ENCODE measurements at regions not wholly inside any gene's neighbourhood (a gene's known extent, or its start where the extent isn't known, plus 50 kb on each side); places are given as distances from the start of the nearest gene placed in this dataset.
A peak's percentile ranks its signal among the peaks of the same experiment; 100 is the strongest.

GRCh38 chr5:13250464-13251291 lies 693.8 kb downstream of the DNAH5 start:
- no peak overlapping the region for H3K27ac ChIP-seq (ENCODE audit: insufficient read length, low read depth, low read length)
- H2BK5ac ChIP-seq (ENCODE audit: insufficient read length, low read length), result no peak overlapping the region
- H2BK20ac ChIP-seq (ENCODE audit: low read depth, low read length, poor library complexity, severe bottlenecking), result no peak overlapping the region
- Mint-ChIP-seq H3K27ac (no peak overlapping the region), H3K4me1 (peaks cover 15 to 23% of the 10 kb centered on the region in 2 experiments), H3K4me3 (no peak overlapping the region), H3K36me3 (ENCODE audit: insufficient read depth in 1 of 3, low read depth in 3 of 3) (no peaks in the 10 kb centered on the region), H3K27me3 (ENCODE audit: low read depth) (no peaks in the 10 kb centered on the region), H3K9me3 (no peaks in the 10 kb centered on the region; a peak in 1 of 5 replicates)
- no CpG with 5 or more reads among the region's 4 CpGs for WGBS (ENCODE audit: extremely low coverage, insufficient read length, low lambda C conversion rate)
- no peak overlapping the region for H2BK12ac ChIP-seq (ENCODE audit: insufficient read length, low read depth, low read length)
- H4K8ac ChIP-seq (replicated peaks; ENCODE audit: insufficient read length, low read depth, low read length), result no peak overlapping the region
- H4K20me1 ChIP-seq (ENCODE audit: control insufficient read depth, insufficient read depth, insufficient read length), result no peaks in the 10 kb centered on the region
- no peak overlapping the region for H2BK15ac ChIP-seq (ENCODE audit: low read depth, low read length)
- no peak overlapping the region for H2BK120ac ChIP-seq (ENCODE audit: low read depth, low read length, poor library complexity, severe bottlenecking)
- H3K23ac ChIP-seq (ENCODE audit: insufficient read length, low read depth, low read length), result no peak overlapping the region
- H2AK5ac ChIP-seq (ENCODE audit: insufficient read length, low read length), result no peak overlapping the region
- H4K5ac ChIP-seq (ENCODE audit: insufficient read length, low read depth, low read length), result no peak overlapping the region
- no peaks in the 10 kb centered on the region for H3K79me2 ChIP-seq (ENCODE audit: insufficient read depth, low read length)
- no peak overlapping the region for H3K56ac ChIP-seq (ENCODE audit: insufficient read length, low read depth, low read length)
- H3K9ac ChIP-seq (ENCODE audit: extremely low read depth, insufficient read length, low read length), result no peak overlapping the region
- H3K4ac ChIP-seq (ENCODE audit: low read depth, low read length), result no peak overlapping the region
- no peaks in the 10 kb centered on the region for H3K79me1 ChIP-seq (ENCODE audit: insufficient read depth, low read depth, low read length, poor library complexity, severe bottlenecking)
- H3K23me2 ChIP-seq (ENCODE audit: insufficient read length, low read depth, low read length, poor library complexity, severe bottlenecking), result no peaks in the 10 kb centered on the region
- H3K9me3 ChIP-seq (ENCODE audit: control insufficient read depth, low read depth, low read length), result no peaks in the 10 kb centered on the region
- H3K4me1 ChIP-seq (ENCODE audit: insufficient read depth, low read length), result peaks cover 3% of the 10 kb centered on the region; the same call in 1 of the 2 replicates
- H3T11ph ChIP-seq (ENCODE audit: low read length), result no peak overlapping the region
- H3K18ac ChIP-seq (ENCODE audit: insufficient read length, low read depth, low read length), result no peak overlapping the region
- H3K4me2 ChIP-seq (ENCODE audit: insufficient read depth, insufficient read length, low read length), result no peak overlapping the region
- H4K91ac ChIP-seq (ENCODE audit: insufficient read length, low read depth, low read length), result no peak overlapping the region
- no peak overlapping the region for H2AFZ ChIP-seq (ENCODE audit: low read length)
- no peaks in the 10 kb centered on the region for H3K27me3 ChIP-seq (ENCODE audit: insufficient read depth, low read length)
- DNase-seq, result no peak
- no peak overlapping the region for H3K14ac ChIP-seq (ENCODE audit: insufficient read depth, low read length)
- peak; percentile 75 for TF ChIP-seq CTCF (conservative IDR thresholded peaks at IDR 0.05)
